ENCODE measurements at regions not wholly inside any gene's neighbourhood (a gene's known extent, or its start where the extent isn't known, plus 50 kb on each side); places are given as distances from the start of the nearest gene placed in this dataset.

DNA sequence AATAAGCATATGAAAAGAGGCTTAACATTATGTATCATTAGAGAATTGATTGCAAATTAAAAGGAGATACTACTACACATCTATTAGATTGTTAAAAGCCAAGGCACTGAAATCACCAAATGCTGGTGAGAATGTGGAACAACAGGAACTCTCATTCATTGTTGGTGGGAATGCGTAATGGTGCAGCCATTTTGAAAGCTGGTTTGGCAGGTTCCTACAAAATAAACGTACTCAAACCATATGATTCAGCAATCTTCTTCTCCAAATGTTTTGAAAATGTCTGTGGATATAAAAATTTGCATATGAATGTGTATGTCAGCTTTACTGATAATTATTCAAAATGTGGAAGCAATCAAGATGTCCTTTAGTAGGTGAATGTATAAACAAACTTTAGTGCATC lies 176.4 kb upstream of the PLET1 start:
- TF ChIP-seq LEF1 (IDR thresholded peaks at IDR 0.05; ENCODE audit: borderline replicate concordance) (no peak), NFRKB (IDR thresholded peaks at IDR 0.05) (no peak), FOXA1 (IDR thresholded peaks at IDR 0.05) (no peak), BHLHE40 (IDR thresholded peaks at IDR 0.05; ENCODE audit: borderline replicate concordance) (no peak), CTBP1 (IDR thresholded peaks at IDR 0.05; ENCODE audit: borderline replicate concordance) (no peak)
- no peak for DNase-seq (ENCODE audit: extremely low spot score)
- ChIA-PET CTCF (no interaction called here), POLR2A (no interaction called here)

DNA sequence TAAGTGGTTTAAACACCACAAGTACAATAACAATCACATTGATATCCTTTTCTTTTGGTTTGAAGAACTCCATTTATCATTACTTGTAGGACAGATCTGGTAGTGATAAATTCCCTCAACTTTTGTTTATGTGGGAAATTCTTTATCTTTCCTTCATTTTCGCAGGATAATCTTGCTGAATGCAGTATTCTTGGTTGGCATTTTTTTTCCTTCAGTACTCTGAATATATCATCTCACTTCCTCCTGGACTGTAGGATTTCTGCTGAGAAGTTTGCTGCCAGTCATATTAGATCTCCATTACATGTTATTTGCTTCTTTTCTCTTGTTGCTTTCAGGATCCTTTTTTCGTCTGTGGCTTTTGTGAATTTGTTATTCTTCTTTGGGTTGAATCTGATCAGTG lies 179.0 kb upstream of the PLET1 start:
- ChIA-PET CTCF (interaction anchor here (0.9 to 1.3 kb wide), 3 partner anchors 13 to 148 kb away, joined by 4 to 7 read pairs (median 6); no protein-coding TSS in a partner anchor), POLR2A (no interaction called here)
- no peak for TF ChIP-seq BHLHE40 (IDR thresholded peaks at IDR 0.05; ENCODE audit: borderline replicate concordance)
- DNase-seq (ENCODE audit: extremely low spot score), result no peak

DNA sequence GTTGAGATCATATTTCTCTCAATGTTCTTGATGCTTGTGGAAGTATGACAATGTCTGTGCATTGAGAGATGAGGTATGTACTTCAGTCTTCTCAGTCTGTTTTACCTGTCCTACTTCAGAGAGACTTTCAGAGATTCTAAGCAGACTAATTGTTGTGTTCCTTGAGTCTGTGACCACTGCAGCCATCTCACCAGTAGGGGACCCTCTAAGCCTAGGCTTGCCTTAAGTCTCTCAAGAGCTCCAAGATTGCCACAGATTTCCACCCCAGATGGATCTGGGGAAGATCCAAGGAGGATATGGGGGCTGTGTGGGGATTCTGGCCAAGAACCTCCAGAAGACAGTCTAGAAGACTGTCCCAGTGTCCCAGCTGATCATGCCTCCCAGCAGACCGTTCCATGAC lies 179.9 kb upstream of the PLET1 start:
- DNase-seq (ENCODE audit: extremely low spot score), result peak; percentile 34
- TF ChIP-seq BHLHE40 (IDR thresholded peaks at IDR 0.05; ENCODE audit: borderline replicate concordance) (no peak), ZNF384 (IDR thresholded peaks at IDR 0.05) (no peak), ELF4 (IDR thresholded peaks at IDR 0.05) (no peak), NFRKB (IDR thresholded peaks at IDR 0.05) (no peak), FOXA1 (IDR thresholded peaks at IDR 0.05) (no peak), L3MBTL2 (conservative IDR thresholded peaks at IDR 0.05) (no peak), HDGF (IDR thresholded peaks at IDR 0.05; ENCODE audit: borderline replicate concordance) (no peak), SP1 (IDR thresholded peaks at IDR 0.05) (no peak)
- TF ChIP-seq, protein P1, sequence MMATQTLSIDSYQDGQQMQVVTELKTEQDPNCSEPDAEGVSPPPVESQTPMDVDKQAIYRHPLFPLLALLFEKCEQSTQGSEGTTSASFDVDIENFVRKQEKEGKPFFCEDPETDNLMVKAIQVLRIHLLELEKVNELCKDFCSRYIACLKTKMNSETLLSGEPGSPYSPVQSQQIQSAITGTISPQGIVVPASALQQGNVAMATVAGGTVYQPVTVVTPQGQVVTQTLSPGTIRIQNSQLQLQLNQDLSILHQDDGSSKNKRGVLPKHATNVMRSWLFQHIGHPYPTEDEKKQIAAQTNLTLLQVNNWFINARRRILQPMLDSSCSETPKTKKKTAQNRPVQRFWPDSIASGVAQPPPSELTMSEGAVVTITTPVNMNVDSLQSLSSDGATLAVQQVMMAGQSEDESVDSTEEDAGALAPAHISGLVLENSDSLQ (IDR thresholded peaks at IDR 0.05), result no peak
- POLR2A ChIA-PET, result no interaction called here
- CTCF ChIA-PET, result interaction anchor here (0.6 to 1.3 kb wide), 5 partner anchors 12 to 148 kb away, joined by 3 to 7 read pairs (median 5); no protein-coding TSS in a partner anchor

DNA sequence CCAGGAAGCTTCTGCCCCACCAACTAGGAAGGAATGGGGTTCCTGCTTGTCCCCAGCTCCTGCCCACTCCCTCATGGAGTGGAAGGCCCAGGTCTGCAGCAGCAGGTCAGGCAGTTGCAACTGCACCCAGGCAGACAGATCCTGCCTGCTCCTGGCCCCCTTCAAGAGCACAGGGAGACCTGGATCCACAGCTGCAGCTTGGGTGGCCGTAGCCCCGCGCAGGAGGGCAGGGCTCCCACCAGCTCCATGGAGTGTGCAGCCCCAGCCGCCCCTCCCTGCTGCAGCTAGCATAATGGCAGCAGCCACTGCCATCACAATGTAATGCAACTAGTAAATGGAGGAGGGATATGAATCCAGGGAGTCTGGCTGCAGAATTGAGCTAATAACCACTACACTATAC lies 187.5 kb upstream of the PLET1 start:
- ChIA-PET CTCF (no interaction called here), POLR2A (no interaction called here)
- no peak for DNase-seq (ENCODE audit: extremely low spot score)
- TF ChIP-seq FOXK2 (IDR thresholded peaks at IDR 0.05) (no peak), FOXM1 (IDR thresholded peaks at IDR 0.05; ENCODE audit: borderline replicate concordance) (no peak), TARDBP (IDR thresholded peaks at IDR 0.05) (no peak), FOXA1 (IDR thresholded peaks at IDR 0.05) (no peak), BHLHE40 (IDR thresholded peaks at IDR 0.05; ENCODE audit: borderline replicate concordance) (no peak), L3MBTL2 (conservative IDR thresholded peaks at IDR 0.05) (no peak), ZNF384 (IDR thresholded peaks at IDR 0.05) (no peak), CTBP1 (IDR thresholded peaks at IDR 0.05; ENCODE audit: borderline replicate concordance) (no peak), HDGF (IDR thresholded peaks at IDR 0.05; ENCODE audit: borderline replicate concordance) (no peak), SP1 (IDR thresholded peaks at IDR 0.05) (no peak), ARNT (IDR thresholded peaks at IDR 0.05) (no peak), ELF4 (IDR thresholded peaks at IDR 0.05) (no peak), NFRKB (IDR thresholded peaks at IDR 0.05) (no peak), LEF1 (IDR thresholded peaks at IDR 0.05; ENCODE audit: borderline replicate concordance) (no peak), SUZ12 (IDR thresholded peaks at IDR 0.05) (no peak)
- TF ChIP-seq, protein P1 (IDR thresholded peaks at IDR 0.05), result no peak

DNA sequence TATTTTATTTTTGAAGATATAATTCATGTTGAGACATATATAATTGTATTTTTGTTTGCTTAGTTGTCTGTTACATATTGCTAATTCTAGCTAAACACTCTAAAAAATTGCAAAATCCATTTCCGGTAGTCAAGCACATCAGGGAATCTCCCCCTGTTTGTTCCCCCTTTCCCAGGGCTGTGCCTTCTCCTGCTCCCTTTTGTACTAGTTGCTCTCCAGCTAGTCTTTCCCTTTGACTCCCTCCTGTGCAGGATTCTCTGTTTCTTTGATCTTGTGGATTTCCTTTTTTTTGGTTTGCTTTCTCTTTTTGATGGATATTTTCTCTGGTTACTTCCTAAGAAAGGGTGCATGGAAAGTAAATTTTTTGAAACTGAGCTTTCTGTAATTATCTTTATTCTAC lies 188.1 kb upstream of the PLET1 start:
- ChIA-PET CTCF (no interaction called here), POLR2A (no interaction called here)
- DNase-seq (ENCODE audit: extremely low spot score), result no peak
- TF ChIP-seq ARNT (IDR thresholded peaks at IDR 0.05), result no peak
- no peak for TF ChIP-seq SP1 (IDR thresholded peaks at IDR 0.05)
- no peak for TF ChIP-seq FOXA1 (IDR thresholded peaks at IDR 0.05)
- no peak for TF ChIP-seq ELF4 (IDR thresholded peaks at IDR 0.05)
- TF ChIP-seq FOXK2 (IDR thresholded peaks at IDR 0.05), result no peak
- no peak for TF ChIP-seq BHLHE40 (IDR thresholded peaks at IDR 0.05; ENCODE audit: borderline replicate concordance)
- no peak for TF ChIP-seq TARDBP (IDR thresholded peaks at IDR 0.05)
- no peak for TF ChIP-seq SUZ12 (IDR thresholded peaks at IDR 0.05)
- no peak for TF ChIP-seq NFRKB (IDR thresholded peaks at IDR 0.05)
- no peak for TF ChIP-seq L3MBTL2 (conservative IDR thresholded peaks at IDR 0.05)
- no peak for TF ChIP-seq ZNF384 (IDR thresholded peaks at IDR 0.05)
- TF ChIP-seq FOXM1 (IDR thresholded peaks at IDR 0.05; ENCODE audit: borderline replicate concordance), result no peak
- TF ChIP-seq HDGF (IDR thresholded peaks at IDR 0.05; ENCODE audit: borderline replicate concordance), result no peak

DNA sequence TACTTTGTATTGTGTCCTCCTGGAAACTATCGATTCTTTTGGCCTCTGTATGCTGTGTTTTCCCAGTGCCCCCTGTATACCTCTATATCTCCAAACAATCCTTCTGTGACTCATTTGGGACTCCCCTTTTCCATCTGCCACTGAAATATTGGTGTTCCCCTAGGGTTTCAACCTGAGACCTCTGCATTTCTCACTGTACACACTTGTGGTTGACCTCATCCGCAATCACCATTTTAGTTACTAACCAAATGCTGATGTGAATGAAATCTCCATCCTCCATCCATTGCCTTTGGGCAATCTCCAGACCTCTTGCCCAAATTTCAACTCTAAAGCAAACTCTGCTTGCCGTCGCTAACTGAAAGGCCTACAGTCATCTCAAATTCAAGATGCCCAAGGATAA lies 190.6 kb upstream of the PLET1 start:
- CTCF ChIA-PET, result no interaction called here
- TF ChIP-seq CTBP1 (IDR thresholded peaks at IDR 0.05; ENCODE audit: borderline replicate concordance), result no peak
- TF ChIP-seq BHLHE40 (IDR thresholded peaks at IDR 0.05; ENCODE audit: borderline replicate concordance), result no peak
- TF ChIP-seq LEF1 (IDR thresholded peaks at IDR 0.05; ENCODE audit: borderline replicate concordance), result no peak
- no peak for TF ChIP-seq ARNT (IDR thresholded peaks at IDR 0.05)
- no peak for TF ChIP-seq SUZ12 (IDR thresholded peaks at IDR 0.05)
- TF ChIP-seq FOXK2 (IDR thresholded peaks at IDR 0.05), result no peak
- no peak for TF ChIP-seq TARDBP (IDR thresholded peaks at IDR 0.05)
- TF ChIP-seq ELF4 (IDR thresholded peaks at IDR 0.05), result no peak
- no peak for TF ChIP-seq SP1 (IDR thresholded peaks at IDR 0.05)
- TF ChIP-seq HDGF (IDR thresholded peaks at IDR 0.05; ENCODE audit: borderline replicate concordance), result no peak
- TF ChIP-seq ZNF384 (IDR thresholded peaks at IDR 0.05), result no peak
- TF ChIP-seq, protein P1 (IDR thresholded peaks at IDR 0.05), result no peak
- TF ChIP-seq FOXM1 (IDR thresholded peaks at IDR 0.05; ENCODE audit: borderline replicate concordance), result no peak
- no peak for TF ChIP-seq NFRKB (IDR thresholded peaks at IDR 0.05)
- no peak for TF ChIP-seq FOXA1 (IDR thresholded peaks at IDR 0.05)

More for the DNA sequence above, 190.6 kb upstream of the PLET1 start:
- POLR2A ChIA-PET, result no interaction called here
- DNase-seq (ENCODE audit: extremely low spot score), result no peak
